ENCODE measurements at regions not wholly inside any gene's neighbourhood (a gene's known extent, or its start where the extent isn't known, plus 50 kb on each side); places are given as distances from the start of the nearest gene placed in this dataset.

- no peak for TF ChIP-seq POLR2AphosphoS5 (IDR thresholded peaks at IDR 0.05; ENCODE audit: low read depth)
- no peak for TF ChIP-seq SPI1 (IDR thresholded peaks at IDR 0.05; ENCODE audit: borderline replicate concordance, low read depth)
- TF ChIP-seq, protein P1, sequence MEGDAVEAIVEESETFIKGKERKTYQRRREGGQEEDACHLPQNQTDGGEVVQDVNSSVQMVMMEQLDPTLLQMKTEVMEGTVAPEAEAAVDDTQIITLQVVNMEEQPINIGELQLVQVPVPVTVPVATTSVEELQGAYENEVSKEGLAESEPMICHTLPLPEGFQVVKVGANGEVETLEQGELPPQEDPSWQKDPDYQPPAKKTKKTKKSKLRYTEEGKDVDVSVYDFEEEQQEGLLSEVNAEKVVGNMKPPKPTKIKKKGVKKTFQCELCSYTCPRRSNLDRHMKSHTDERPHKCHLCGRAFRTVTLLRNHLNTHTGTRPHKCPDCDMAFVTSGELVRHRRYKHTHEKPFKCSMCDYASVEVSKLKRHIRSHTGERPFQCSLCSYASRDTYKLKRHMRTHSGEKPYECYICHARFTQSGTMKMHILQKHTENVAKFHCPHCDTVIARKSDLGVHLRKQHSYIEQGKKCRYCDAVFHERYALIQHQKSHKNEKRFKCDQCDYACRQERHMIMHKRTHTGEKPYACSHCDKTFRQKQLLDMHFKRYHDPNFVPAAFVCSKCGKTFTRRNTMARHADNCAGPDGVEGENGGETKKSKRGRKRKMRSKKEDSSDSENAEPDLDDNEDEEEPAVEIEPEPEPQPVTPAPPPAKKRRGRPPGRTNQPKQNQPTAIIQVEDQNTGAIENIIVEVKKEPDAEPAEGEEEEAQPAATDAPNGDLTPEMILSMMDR (IDR thresholded peaks at IDR 0.05; ENCODE audit: insufficient read depth, low read length), result no peak
- TF ChIP-seq, protein P2, sequence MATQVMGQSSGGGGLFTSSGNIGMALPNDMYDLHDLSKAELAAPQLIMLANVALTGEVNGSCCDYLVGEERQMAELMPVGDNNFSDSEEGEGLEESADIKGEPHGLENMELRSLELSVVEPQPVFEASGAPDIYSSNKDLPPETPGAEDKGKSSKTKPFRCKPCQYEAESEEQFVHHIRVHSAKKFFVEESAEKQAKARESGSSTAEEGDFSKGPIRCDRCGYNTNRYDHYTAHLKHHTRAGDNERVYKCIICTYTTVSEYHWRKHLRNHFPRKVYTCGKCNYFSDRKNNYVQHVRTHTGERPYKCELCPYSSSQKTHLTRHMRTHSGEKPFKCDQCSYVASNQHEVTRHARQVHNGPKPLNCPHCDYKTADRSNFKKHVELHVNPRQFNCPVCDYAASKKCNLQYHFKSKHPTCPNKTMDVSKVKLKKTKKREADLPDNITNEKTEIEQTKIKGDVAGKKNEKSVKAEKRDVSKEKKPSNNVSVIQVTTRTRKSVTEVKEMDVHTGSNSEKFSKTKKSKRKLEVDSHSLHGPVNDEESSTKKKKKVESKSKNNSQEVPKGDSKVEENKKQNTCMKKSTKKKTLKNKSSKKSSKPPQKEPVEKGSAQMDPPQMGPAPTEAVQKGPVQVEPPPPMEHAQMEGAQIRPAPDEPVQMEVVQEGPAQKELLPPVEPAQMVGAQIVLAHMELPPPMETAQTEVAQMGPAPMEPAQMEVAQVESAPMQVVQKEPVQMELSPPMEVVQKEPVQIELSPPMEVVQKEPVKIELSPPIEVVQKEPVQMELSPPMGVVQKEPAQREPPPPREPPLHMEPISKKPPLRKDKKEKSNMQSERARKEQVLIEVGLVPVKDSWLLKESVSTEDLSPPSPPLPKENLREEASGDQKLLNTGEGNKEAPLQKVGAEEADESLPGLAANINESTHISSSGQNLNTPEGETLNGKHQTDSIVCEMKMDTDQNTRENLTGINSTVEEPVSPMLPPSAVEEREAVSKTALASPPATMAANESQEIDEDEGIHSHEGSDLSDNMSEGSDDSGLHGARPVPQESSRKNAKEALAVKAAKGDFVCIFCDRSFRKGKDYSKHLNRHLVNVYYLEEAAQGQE (IDR thresholded peaks at IDR 0.05; ENCODE audit: insufficient replicate concordance, low read depth), result no peak
Observed at GRCh38 chr17:72033334-72033733, 87.5 kb upstream of the SOX9 start.

All from HL-60 (cell line).